CD4-positive, alpha-beta T cell (primary cell): ENCODE measurements at regions not wholly inside any gene's neighbourhood (a gene's known extent, or its start where the extent isn't known, plus 50 kb on each side); places are given as distances from the start of the nearest gene placed in this dataset.

Experiments used
- ATAC-seq: fragments of 200-7000 bp; cut with Tn5 transposase; one replicate; pipeline ENCODE4 v1.10.0; 2022; ENCODE audit warnings: mild to moderate bottlenecking; ENCODE audit not compliant: poor library complexity
- CTCF ChIA-PET: fragments of 350-600 bp; sonication (Branson Sonifier 250); formaldehyde crosslinking; loops from one replicate; lab custom pipeline; 2021; ENCODE audit warnings: antibody characterized with exemption, inconsistent platforms; lab: Charles Lee
- POLR2A ChIA-PET: fragments of 350-600 bp; sonication (Branson Sonifier 250); formaldehyde crosslinking; loops from one replicate; lab custom pipeline; 2021; ENCODE audit warnings: antibody characterized with exemption, inconsistent platforms; lab: Charles Lee
- DNase-seq, 14 experiments: peaks; one replicate each; pipeline ENCODE4 v3.0.0-alpha.2; 2013 to 2020; ENCODE audit warnings: mixed read lengths in 2 of 14
- H3K27ac ChIP-seq, 2 donors: one replicate each; pipeline versions ENCODE4 v1.5.1 to v1.7.0; 2013; ENCODE audit warnings: low read length in 2 of 2, low read depth in 1 of 2, mild to moderate bottlenecking in 1 of 2
- H3K27me3 ChIP-seq, 2 experiments: 1 replicate in 1 of 2; 2 replicates in 1 of 2; pipeline versions ENCODE4 v1.6.1 to v1.7.0; 2013; ENCODE audit warnings: low read length in 2 of 2, control low read depth in 1 of 2, mild to moderate bottlenecking in 1 of 2, moderate library complexity in 1 of 2; ENCODE audit not compliant: insufficient read depth in 2 of 2, control insufficient read depth in 1 of 2
- H3K36me3 ChIP-seq: one replicate; pipeline ENCODE4 v1.6.1; 2013; ENCODE audit warnings: low read length, control low read depth; ENCODE audit not compliant: insufficient read depth
- H3K4me1 ChIP-seq: one replicate; pipeline ENCODE4 v1.6.1; 2013; ENCODE audit warnings: low read length, control low read depth; ENCODE audit not compliant: insufficient read depth
- H3K4me3 ChIP-seq: one replicate; pipeline ENCODE4 v1.5.1; 2013; ENCODE audit warnings: mild to moderate bottlenecking, low read length, moderate library complexity
- H3K9me3 ChIP-seq, 2 experiments: 1 replicate in 1 of 2; 2 replicates in 1 of 2; pipeline versions ENCODE4 v1.6.1 to v1.7.0; 2013; ENCODE audit warnings: low read length in 2 of 2, mild to moderate bottlenecking in 2 of 2, control low read depth in 1 of 2, moderate library complexity in 1 of 2; ENCODE audit not compliant: control insufficient read depth in 1 of 2, insufficient read depth in 1 of 2
- H3K27ac Mint-ChIP-seq: one replicate; pipeline ENCODE4 v1.8.0; 2020; ENCODE audit warnings: mixed read lengths
- H3K27me3 Mint-ChIP-seq: one replicate; pipeline ENCODE4 v1.8.0; 2021; ENCODE audit warnings: mixed read lengths
- H3K36me3 Mint-ChIP-seq: one replicate; pipeline ENCODE4 v1.8.0; 2021; ENCODE audit warnings: low read depth, mixed read lengths
- H3K4me1 Mint-ChIP-seq: one replicate; pipeline ENCODE4 v1.8.0; 2021; ENCODE audit warnings: low read depth, mixed read lengths
- H3K4me3 Mint-ChIP-seq: one replicate; pipeline ENCODE4 v1.8.0; 2020; ENCODE audit warnings: mild to moderate bottlenecking, mixed read lengths
- H3K9me3 Mint-ChIP-seq: one replicate; pipeline ENCODE4 v1.8.0; 2020; ENCODE audit warnings: mixed read lengths
- intact Hi-C, 2 experiments: fragments of 100-400 bp; cut with DNase I in 1 of 2; cut with micrococcal nuclease in 1 of 2; formaldehyde crosslinking; loops; one replicate each; pipeline versions ENCODE4 v1.15.1 to v1.9.0; 2023 to 2025; cut with DNase I, micrococcal nuclease
- TF ChIP-seq, protein P1 (sequence below): fragments of 200-600 bp; IDR thresholded peaks from one replicate; pipeline ENCODE4 v1.8.0; 2022; ENCODE audit warnings: antibody characterized with exemption, mild to moderate bottlenecking

GRCh38 chr12:115037830-115038229, 353.9 kb upstream of the TBX3 start:
- Mint-ChIP-seq H3K27ac (no peak overlapping the region), H3K4me1 (no peaks in the 10 kb centered on the region), H3K27me3 (no peaks in the 10 kb centered on the region), H3K4me3 (no peak overlapping the region), H3K36me3 (no peaks in the 10 kb centered on the region), H3K9me3 (peaks cover 4% of the 10 kb centered on the region)
- no peak overlapping the region for H3K4me3 ChIP-seq
- H3K27ac ChIP-seq: no peak overlapping the region
- no peaks in the 10 kb centered on the region for H3K36me3 ChIP-seq
- intact Hi-C loops: no loop called here
- ChIA-PET CTCF (no interaction called here), POLR2A (no interaction called here)
- no peaks in the 10 kb centered on the region for H3K4me1 ChIP-seq
- H3K9me3 ChIP-seq: peaks cover 0 to 10% of the 10 kb centered on the region in 2 experiments
- no peaks in the 10 kb centered on the region for H3K27me3 ChIP-seq
- ATAC-seq (no peak), DNase-seq (no peak)
- TF ChIP-seq, protein P1, sequence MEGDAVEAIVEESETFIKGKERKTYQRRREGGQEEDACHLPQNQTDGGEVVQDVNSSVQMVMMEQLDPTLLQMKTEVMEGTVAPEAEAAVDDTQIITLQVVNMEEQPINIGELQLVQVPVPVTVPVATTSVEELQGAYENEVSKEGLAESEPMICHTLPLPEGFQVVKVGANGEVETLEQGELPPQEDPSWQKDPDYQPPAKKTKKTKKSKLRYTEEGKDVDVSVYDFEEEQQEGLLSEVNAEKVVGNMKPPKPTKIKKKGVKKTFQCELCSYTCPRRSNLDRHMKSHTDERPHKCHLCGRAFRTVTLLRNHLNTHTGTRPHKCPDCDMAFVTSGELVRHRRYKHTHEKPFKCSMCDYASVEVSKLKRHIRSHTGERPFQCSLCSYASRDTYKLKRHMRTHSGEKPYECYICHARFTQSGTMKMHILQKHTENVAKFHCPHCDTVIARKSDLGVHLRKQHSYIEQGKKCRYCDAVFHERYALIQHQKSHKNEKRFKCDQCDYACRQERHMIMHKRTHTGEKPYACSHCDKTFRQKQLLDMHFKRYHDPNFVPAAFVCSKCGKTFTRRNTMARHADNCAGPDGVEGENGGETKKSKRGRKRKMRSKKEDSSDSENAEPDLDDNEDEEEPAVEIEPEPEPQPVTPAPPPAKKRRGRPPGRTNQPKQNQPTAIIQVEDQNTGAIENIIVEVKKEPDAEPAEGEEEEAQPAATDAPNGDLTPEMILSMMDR: no peak

- no peaks in the 10 kb centered on the region for H3K4me1 Mint-ChIP-seq
- H3K27me3 Mint-ChIP-seq: no peaks in the 10 kb centered on the region
- no peaks in the 10 kb centered on the region for H3K27me3 ChIP-seq
- no peak overlapping the region for H3K27ac Mint-ChIP-seq
- intact Hi-C loops: no loop called here
- no peaks in the 10 kb centered on the region for H3K36me3 Mint-ChIP-seq
- H3K9me3 Mint-ChIP-seq: no peaks in the 10 kb centered on the region
- TF ChIP-seq, protein P1: no peak
- no peak overlapping the region for H3K27ac ChIP-seq
- DNase-seq (no peak), ATAC-seq (no peak)
- H3K4me3 ChIP-seq: no peak overlapping the region
- H3K36me3 ChIP-seq: no peaks in the 10 kb centered on the region
- H3K4me3 Mint-ChIP-seq: no peak overlapping the region
- CTCF ChIA-PET: no interaction called here
- H3K4me1 ChIP-seq: no peaks in the 10 kb centered on the region
- POLR2A ChIA-PET: no interaction called here
- peaks cover 0 to 7% of the 10 kb centered on the region in 2 experiments for H3K9me3 ChIP-seq
Measured at GRCh38 chr12:115035535-115036107, 351.6 kb upstream of the TBX3 start.

GRCh38 chr12:115032521-115032920, 348.5 kb upstream of the TBX3 start:
- POLR2A ChIA-PET: no interaction called here
- H3K4me1 ChIP-seq: no peaks in the 10 kb centered on the region
- no peaks in the 10 kb centered on the region for H3K4me1 Mint-ChIP-seq
- ATAC-seq: no peak
- H3K4me3 ChIP-seq: no peak overlapping the region
- H3K27ac ChIP-seq: no peak overlapping the region
- H3K27me3 ChIP-seq: no peaks in the 10 kb centered on the region
- intact Hi-C loops: no loop called here
- peaks cover 3% of the 10 kb centered on the region for H3K9me3 Mint-ChIP-seq
- no peaks in the 10 kb centered on the region for H3K27me3 Mint-ChIP-seq
- H3K36me3 Mint-ChIP-seq: no peaks in the 10 kb centered on the region
- TF ChIP-seq, protein P1: no peak
- no peak overlapping the region for H3K27ac Mint-ChIP-seq
- H3K36me3 ChIP-seq: no peaks in the 10 kb centered on the region
- peaks cover 0 to 7% of the 10 kb centered on the region in 2 experiments for H3K9me3 ChIP-seq
- DNase-seq: no peak
- CTCF ChIA-PET: no interaction called here
- no peak overlapping the region for H3K4me3 Mint-ChIP-seq
